Endothelial cell of umbilical vein (primary cell): ENCODE measurements at regions not wholly inside any gene's neighbourhood (a gene's known extent, or its start where the extent isn't known, plus 50 kb on each side); places are given as distances from the start of the nearest gene placed in this dataset.

Source experiments
- EZH2 ChIP-seq: IDR thresholded peaks from 2 replicates; pipeline ENCODE4 v1.6.1; 2012; ENCODE audit warnings: borderline replicate concordance, low read depth, mild to moderate bottlenecking, moderate library complexity, low read length, inconsistent platforms; ENCODE audit not compliant: severe bottlenecking
- JUN ChIP-seq: IDR thresholded peaks from 2 replicates; pipeline ENCODE4 v1.6.1; 2011; ENCODE audit warnings: borderline replicate concordance, low read depth; ENCODE audit not compliant: insufficient read length, insufficient read depth
- MYC ChIP-seq: IDR thresholded peaks from one replicate; pipeline ENCODE4 v1.6.1; 2011; ENCODE audit warnings: mild to moderate bottlenecking, low read depth, low read length
- POLR2A ChIP-seq: IDR thresholded peaks from 2 replicates; pipeline ENCODE4 v1.6.1; 2012; ENCODE audit warnings: low read depth, mild to moderate bottlenecking, control low read depth, low read length
- POLR2AphosphoS5 ChIP-seq: IDR thresholded peaks from 2 replicates; pipeline ENCODE4 v1.6.1; 2012; ENCODE audit warnings: low read depth, mild to moderate bottlenecking, control low read depth, low read length, moderate library complexity; ENCODE audit not compliant: insufficient read depth
- TF ChIP-seq, protein P1 (sequence below), 2 donors: IDR thresholded peaks; 1 replicate in 1 of 2; 2 replicates in 1 of 2; pipeline ENCODE4 v1.5.1; 2011; ENCODE audit warnings: low read length in 2 of 2, mild to moderate bottlenecking in 2 of 2, moderate library complexity in 2 of 2, control low read depth in 1 of 2, inconsistent platforms in 1 of 2, low read depth in 1 of 2; ENCODE audit not compliant: insufficient read depth in 1 of 2; ENCODE audit errors: extremely low read depth in 1 of 2

DNA sequence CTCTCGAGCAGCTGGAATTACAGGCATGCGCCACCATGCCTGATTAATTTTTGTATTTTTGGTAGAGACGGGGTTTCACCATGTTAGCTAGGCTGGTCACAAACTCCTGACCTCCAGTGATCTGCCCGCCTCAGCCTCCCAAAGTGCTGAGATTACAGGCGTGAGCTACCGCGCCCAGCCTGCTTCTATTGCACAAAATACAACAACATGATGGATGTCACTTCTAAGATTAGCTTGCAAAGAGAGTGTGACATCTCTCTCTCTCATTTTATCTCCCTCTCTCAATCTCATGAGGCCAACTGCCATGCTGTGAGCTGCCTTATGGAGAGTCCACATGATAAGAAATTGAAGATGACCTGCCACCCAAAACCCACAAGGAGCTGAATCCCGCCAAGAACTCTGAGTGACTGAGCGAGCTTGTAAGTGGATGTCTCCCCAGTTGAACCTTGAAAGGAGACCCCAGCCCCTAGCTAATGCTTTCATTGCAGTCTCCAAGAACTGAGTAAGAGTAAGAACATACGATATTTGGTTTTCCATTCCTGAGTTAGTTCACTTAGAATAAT is 458.5 kb downstream of the RBFOX1 start:
- no peak for TF ChIP-seq POLR2A
- TF ChIP-seq, protein P1, sequence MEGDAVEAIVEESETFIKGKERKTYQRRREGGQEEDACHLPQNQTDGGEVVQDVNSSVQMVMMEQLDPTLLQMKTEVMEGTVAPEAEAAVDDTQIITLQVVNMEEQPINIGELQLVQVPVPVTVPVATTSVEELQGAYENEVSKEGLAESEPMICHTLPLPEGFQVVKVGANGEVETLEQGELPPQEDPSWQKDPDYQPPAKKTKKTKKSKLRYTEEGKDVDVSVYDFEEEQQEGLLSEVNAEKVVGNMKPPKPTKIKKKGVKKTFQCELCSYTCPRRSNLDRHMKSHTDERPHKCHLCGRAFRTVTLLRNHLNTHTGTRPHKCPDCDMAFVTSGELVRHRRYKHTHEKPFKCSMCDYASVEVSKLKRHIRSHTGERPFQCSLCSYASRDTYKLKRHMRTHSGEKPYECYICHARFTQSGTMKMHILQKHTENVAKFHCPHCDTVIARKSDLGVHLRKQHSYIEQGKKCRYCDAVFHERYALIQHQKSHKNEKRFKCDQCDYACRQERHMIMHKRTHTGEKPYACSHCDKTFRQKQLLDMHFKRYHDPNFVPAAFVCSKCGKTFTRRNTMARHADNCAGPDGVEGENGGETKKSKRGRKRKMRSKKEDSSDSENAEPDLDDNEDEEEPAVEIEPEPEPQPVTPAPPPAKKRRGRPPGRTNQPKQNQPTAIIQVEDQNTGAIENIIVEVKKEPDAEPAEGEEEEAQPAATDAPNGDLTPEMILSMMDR (IDR thresholded peaks at IDR 0.05; ENCODE audit: extremely low read depth in 1 of 2, insufficient read depth in 1 of 2, low read depth in 1 of 2, low read length in 2 of 2) = no peak
- TF ChIP-seq JUN = no peak
- no peak for TF ChIP-seq EZH2
- no peak for TF ChIP-seq MYC
- no peak for TF ChIP-seq POLR2AphosphoS5
